ENCODE measurements at regions not wholly inside any gene's neighbourhood (a gene's known extent, or its start where the extent isn't known, plus 50 kb on each side); places are given as distances from the start of the nearest gene placed in this dataset.

DNA sequence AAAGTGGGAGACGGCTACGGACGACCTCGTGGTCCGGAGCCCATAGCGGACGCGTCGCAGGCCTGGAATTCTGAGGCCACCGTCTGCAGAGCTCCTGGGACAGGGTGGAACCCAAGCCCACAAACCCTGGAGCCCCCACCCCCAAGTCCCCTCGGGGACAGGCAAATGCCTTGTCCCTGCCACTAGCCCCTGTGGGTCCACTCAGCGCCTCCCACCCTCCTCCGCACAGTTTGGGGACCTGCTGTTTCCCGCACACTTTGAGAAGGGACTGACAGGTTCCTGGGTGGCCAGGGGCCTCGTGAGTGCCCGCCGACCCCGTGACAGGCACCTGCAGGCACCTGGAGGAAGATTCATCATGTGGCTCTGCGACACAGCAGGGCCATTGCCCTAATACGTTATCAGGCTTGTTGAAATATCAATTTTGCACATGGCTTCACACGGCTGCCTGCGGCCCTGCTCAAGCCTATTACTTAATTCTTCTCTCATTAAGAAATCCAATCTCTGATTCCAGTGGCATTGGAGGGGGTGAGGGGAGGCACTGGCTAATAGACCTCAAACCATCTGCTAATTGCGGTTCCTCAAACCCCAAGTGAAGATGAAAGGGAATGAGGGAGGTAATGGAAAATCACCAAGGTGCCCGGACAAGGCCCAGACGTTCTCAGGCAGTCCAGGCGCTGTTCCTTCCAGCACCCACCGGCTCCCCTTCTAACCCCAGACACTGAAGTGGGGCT lies 672.5 kb downstream of the BRD1 start:
- Mint-ChIP-seq H3K27ac (no peak overlapping the region), H3K27me3 (ENCODE audit: insufficient read depth) (no peaks in the 10 kb centered on the region), H3K4me3 (no peak overlapping the region), H3K9me3 (peaks cover 54% of the 10 kb centered on the region), H3K4me1 (ENCODE audit: low read depth) (no peaks in the 10 kb centered on the region), H3K36me3 (ENCODE audit: low read depth) (peaks cover 5% of the 10 kb centered on the region; the same call in 1 of the 2 replicates)
- TF ChIP-seq, protein P1, sequence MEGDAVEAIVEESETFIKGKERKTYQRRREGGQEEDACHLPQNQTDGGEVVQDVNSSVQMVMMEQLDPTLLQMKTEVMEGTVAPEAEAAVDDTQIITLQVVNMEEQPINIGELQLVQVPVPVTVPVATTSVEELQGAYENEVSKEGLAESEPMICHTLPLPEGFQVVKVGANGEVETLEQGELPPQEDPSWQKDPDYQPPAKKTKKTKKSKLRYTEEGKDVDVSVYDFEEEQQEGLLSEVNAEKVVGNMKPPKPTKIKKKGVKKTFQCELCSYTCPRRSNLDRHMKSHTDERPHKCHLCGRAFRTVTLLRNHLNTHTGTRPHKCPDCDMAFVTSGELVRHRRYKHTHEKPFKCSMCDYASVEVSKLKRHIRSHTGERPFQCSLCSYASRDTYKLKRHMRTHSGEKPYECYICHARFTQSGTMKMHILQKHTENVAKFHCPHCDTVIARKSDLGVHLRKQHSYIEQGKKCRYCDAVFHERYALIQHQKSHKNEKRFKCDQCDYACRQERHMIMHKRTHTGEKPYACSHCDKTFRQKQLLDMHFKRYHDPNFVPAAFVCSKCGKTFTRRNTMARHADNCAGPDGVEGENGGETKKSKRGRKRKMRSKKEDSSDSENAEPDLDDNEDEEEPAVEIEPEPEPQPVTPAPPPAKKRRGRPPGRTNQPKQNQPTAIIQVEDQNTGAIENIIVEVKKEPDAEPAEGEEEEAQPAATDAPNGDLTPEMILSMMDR (IDR thresholded peaks at IDR 0.05), result no peak
- DNase-seq, result no peak

DNA sequence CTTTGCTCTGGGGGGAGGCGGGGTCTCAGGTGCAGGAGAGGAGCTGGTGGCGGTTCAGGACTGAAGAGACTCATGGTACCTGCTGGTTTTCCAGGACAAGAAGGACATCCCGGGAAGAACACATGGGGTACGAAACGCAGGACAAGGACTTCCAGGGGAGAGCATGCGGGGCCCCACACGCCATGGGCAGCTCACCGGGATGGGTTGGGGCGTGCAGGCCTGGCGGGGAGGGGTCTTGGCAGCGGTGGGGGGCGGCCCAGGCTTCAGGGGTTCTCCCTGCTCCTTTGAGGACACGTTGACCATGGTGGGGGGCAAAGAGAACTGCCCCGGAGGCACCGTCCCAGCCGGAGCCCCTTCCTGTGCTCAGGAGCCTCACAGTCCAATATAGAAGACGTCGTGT lies 673.2 kb downstream of the BRD1 start:
- no peaks in the 10 kb centered on the region for H3K4me1 Mint-ChIP-seq (ENCODE audit: low read depth)
- peaks cover 5% of the 10 kb centered on the region; the same call in 1 of the 2 replicates for H3K36me3 Mint-ChIP-seq (ENCODE audit: low read depth)
- DNase-seq, result no peak
- peaks cover 46% of the 10 kb centered on the region for H3K9me3 Mint-ChIP-seq
- no peak overlapping the region for H3K4me3 Mint-ChIP-seq
- no peaks in the 10 kb centered on the region for H3K27me3 Mint-ChIP-seq (ENCODE audit: insufficient read depth)
- no peak overlapping the region for H3K27ac Mint-ChIP-seq
- TF ChIP-seq, protein P1 (IDR thresholded peaks at IDR 0.05), result no peak

DNA sequence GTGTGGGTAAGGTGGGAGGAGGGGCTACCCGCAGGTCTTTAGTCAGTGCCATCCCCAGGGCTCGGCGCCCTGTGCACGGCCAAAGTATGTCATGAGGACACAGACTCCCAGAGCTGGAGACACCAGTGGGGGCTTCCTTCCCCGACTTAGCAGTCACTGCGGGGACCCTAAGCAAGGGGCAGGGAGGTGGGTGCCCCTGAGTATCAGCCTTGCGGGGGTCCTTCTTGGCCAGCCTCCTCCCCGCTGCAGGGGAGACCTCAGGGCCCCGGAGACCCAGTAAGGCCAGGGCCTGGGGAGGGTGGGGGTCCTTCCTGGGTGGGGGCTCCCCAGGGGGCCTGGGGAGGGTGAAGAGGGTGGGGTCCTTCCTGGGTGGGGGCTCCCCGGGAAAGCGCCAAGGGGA lies 673.8 kb downstream of the BRD1 start:
- Mint-ChIP-seq H3K4me1 (ENCODE audit: low read depth) (no peaks in the 10 kb centered on the region), H3K36me3 (ENCODE audit: low read depth) (peaks cover 10% of the 10 kb centered on the region; the same call in 1 of the 2 replicates), H3K27ac (no peak overlapping the region), H3K9me3 (peaks cover 52% of the 10 kb centered on the region), H3K27me3 (ENCODE audit: insufficient read depth) (no peaks in the 10 kb centered on the region; the same call in 1 of the 2 replicates), H3K4me3 (no peak overlapping the region)
- TF ChIP-seq, protein P1 (IDR thresholded peaks at IDR 0.05), result no peak
- DNase-seq, result no peak

DNA sequence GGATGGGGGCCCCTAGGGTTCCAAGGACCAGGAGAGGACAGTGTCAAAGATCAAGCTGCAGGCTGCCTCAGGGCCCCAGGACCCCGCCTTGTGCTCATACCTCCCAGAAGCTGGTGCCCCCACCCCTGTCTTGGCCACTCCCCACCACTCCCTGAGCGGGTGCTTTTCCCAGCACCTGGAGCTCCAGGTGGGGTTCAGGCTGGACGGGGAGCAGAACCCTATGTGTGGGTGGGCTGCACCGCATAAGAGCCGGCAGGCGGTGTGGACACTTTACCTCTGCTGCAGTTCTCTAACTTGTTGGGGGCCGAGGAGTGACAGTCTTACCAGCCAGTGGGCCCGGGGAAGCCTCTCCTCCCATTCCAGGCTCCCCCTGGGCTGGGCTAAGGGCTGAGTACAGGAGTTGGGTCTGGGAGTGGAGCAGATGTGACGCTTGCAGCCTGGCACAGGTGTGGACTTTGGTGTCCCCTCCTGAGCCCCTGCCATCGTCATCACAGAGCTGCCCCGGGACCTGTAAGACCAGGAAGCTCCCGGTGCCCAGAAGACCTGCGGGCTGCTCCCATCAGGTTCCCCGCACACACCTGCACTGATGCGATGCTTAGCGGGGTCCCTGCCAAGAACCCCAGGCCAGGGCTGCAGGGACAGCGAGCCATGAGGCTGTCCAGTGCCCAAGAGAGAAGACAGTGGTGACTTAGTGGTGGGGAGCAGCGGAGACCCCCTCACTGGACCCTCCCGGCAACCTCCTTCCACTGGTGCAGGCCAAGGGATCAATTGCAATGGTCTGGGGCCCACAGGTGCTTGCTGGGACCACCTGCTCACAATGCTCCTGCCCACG lies 674.5 kb downstream of the BRD1 start:
- Mint-ChIP-seq H3K27me3 (ENCODE audit: insufficient read depth) (no peaks in the 10 kb centered on the region; the same call in 1 of the 2 replicates), H3K4me1 (ENCODE audit: low read depth) (no peaks in the 10 kb centered on the region), H3K4me3 (no peak overlapping the region), H3K36me3 (ENCODE audit: low read depth) (peaks cover 14% of the 10 kb centered on the region; the same call in 1 of the 2 replicates), H3K27ac (no peak overlapping the region), H3K9me3 (peaks cover 56% of the 10 kb centered on the region)
- no peak for DNase-seq
- TF ChIP-seq, protein P1 (IDR thresholded peaks at IDR 0.05), result no peak

DNA sequence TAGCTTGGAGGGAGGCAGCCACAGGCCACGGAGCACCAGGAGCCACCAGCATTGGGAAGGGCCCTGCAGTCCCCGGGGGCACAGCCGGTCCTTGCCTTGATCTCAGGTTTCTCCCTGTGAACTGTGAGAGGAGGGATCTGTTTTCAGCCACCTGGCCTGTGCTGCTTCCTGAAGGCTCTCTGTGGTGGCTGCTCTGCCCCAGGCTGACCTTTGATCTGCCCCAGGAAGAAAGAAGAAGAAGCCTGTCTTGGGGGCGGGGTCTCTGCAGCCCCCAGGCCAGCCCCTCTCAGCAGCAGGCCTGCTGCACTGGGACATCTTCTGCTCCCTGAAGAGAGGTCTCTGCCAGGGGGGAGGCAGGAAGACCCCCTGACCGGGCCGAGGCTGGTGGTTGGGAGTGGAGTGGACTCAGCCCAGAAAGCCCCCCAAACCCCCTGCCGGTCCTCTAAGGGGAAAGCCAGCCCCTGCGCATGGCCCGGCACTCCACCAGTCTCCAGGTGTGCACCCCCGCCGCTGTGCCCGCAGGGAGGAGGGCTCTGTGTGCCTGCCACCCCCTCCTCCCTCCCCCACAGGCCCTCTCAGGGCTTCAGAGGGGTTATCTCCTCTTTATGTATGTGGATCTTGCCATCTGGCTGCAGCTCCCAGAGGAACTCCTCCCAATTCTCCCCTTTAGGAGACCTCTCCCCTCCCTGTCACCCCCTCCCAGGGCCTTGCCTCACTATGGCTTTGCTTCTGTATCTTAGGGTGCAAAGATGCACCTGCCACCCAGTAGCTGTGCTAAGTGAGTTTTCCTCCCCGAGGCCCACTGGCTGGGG lies 675.3 kb downstream of the BRD1 start:
- DNase-seq, result no peak
- TF ChIP-seq, protein P1 (IDR thresholded peaks at IDR 0.05), result no peak
- no peaks in the 10 kb centered on the region for H3K4me1 Mint-ChIP-seq (ENCODE audit: low read depth)
- peaks cover 8% of the 10 kb centered on the region; the same call in 1 of the 2 replicates for H3K36me3 Mint-ChIP-seq (ENCODE audit: low read depth)
- H3K4me3 Mint-ChIP-seq, result no peak overlapping the region
- peaks cover 55% of the 10 kb centered on the region for H3K9me3 Mint-ChIP-seq
- no peak overlapping the region for H3K27ac Mint-ChIP-seq
- no peaks in the 10 kb centered on the region; the same call in 1 of the 2 replicates for H3K27me3 Mint-ChIP-seq (ENCODE audit: insufficient read depth)
